Glomerular endothelial cell (primary cell): ENCODE measurements at regions not wholly inside any gene's neighbourhood (a gene's known extent, or its start where the extent isn't known, plus 50 kb on each side); places are given as distances from the start of the nearest gene placed in this dataset.

Source experiments
- DNase-seq: peaks from one replicate; pipeline ENCODE4 v3.0.0-alpha.2; 2011; ENCODE audit warnings: low read depth, low spot score; ENCODE audit errors: extremely low read depth

GRCh38 chr9:550333-550732 lies 291.2 kb upstream of the DMRT1 start:
- no peak for DNase-seq

DNA sequence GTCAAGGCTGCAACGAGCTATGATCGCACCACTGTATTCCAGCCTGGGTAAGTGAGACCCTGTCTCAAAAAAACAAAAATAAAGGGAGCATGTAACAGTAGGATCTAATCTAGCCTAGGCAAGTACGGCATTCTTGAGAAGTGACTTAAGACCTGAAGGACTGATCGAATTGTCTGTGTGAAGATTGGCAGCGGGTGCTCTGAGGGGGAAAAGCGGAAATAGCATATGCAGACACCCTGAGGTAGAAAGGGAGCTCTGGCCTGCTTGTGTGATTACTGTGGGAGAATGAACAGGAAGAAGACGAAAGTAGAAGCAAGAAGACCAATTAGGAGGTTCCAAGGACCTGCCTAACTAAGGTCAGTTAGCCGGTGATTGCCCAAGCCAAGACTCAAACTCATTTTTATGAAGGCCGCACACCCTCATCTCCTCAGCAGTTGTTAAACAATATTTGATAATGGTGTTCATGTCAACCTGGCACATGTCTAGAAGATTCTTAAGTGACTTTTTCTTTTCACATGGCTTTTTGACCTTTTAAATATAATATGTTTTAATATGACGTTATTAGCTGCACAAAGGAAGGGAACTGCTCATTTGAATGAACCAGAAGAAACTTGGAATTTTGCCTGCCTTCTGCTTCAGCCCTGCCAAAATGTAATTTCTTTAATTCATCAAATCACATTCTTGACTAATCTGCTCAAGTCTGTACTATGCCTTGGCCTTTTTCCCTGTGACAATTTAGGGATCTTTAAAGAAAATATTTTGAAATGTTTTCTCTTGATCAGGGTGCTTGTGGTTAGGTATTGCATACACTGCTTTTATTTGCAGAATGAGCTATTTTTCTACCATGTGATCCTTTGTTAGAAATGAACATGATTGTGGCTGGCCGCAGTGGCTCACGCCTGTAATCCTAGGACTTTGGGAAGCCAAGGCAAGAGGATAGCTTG lies 289.2 kb upstream of the DMRT1 start:
- no peak for DNase-seq

- no peak for DNase-seq
These were observed 286.0 kb upstream of the DMRT1 start for GRCh38 chr9:555493-555892.

- no peak for DNase-seq
These were observed 285.3 kb upstream of the DMRT1 start for GRCh38 chr9:556199-556598.

- DNase-seq = no peak
These were observed 284.8 kb upstream of the DMRT1 start for GRCh38 chr9:556675-557074.

DNA sequence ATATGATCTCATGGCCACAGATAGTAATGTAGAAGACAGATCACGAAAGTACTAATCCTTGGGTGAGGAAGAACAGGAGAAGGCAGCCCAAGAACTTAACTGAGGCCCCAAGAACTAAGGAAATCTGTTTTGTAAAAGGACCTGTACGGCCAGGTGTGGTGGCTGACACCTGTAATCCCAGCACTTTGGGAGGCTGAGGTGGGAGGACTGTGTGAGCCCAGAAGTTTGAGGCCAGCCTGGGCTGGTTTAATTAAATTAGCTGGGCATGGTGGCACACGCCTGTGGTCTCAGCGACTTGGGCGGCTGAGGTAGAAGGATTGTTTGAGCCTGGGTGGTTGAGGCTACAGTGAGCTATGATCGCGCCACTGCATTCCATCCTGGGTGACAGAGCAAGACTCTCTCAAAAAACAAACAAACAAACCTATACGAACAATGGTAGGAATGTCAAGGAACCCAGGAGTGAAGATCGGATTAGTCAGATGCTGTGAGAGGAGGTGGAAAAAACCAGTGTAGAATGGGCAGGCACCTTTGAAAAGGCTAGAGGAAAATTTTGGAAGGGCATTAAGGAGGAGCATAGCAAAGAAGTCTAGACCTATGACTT lies 283.8 kb upstream of the DMRT1 start:
- no peak for DNase-seq

DNA sequence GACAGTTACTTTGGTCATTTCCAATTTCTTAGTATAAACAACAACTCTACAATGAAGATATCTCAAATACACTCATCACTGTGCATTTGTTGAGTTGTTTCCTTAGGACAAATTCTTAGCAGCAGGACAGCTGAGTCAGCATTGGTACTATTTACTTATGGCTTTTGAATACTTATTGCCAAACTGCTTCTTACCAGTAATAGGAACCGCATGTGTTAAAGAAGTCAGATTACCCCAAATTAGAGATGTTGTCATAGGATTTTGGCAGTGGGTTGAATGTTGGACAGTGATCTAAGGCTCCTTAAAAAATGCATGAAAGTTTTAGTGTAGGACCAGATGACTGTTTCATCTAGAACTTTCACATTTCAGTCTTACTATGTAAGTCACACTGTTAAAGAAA lies 280.1 kb upstream of the DMRT1 start:
- no peak for DNase-seq

GRCh38 chr9:563200-563599 lies 278.3 kb upstream of the DMRT1 start:
- DNase-seq = no peak

DNA sequence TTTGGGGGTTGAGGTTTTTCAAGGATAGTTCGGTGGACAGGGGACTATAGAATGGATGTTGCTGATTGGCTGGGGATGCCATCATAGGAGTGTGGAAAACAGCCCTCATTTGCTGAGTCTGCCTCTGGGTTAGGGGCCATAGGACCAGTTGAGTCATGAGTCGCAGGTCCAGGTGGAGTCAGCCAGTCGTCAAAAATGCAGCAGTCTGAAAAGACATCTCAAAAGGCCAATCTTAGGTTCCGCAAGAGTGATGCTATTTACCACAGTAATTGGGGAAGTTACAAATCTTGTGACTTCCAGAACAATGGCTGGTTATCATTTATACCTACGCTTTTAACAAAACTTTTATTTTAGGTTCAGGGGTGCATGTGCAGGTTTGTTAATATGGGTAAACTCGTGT lies 276.0 kb upstream of the DMRT1 start:
- DNase-seq = no peak

GRCh38 chr9:567128-567746 lies 274.3 kb upstream of the DMRT1 start:
- DNase-seq = no peak

DNA sequence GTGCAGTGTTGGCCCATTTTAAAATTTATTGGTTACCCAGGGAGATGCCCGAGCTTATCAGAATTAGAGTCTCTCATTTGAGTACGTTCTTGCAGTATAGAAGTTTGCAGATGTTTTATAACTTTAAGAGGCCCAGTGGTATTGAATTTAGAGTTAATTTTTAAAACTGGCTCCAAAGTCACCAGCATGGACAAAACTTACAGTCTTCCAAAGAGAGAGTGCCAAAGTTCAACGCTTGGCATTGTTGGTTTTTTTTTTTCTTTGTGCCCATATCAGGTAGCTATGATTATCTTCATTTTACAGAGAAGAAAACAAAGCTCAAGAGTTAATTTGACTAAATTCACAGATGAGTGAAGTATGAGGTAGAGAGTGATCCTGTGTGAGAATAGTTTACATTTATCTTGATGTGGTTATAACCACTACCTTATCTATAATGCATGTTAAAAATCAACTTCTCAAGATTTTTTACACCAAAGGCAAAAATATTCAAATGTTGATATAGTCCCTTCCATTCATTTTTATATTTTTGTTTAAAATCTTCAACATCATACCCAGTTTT lies 273.7 kb upstream of the DMRT1 start:
- DNase-seq = no peak

DNA sequence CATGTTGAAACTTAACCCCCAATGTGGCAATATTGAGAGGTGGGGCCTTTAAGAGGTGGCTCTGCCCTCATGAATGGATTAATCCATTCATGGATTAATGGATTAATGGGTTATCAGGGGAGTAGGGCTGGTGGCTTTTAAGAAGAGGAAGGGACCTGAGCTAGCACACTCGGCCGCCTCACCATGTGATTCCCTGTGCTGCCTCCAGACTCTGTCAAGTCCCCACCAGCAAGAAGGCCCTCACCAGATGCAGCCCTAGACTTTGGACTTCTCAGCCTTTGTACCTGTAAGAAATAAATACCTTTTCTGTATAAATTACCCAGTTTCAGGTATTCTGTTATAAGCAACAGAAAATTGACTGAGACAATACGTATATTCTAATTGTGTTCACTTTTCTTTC lies 272.2 kb upstream of the DMRT1 start:
- no peak for DNase-seq

DNA sequence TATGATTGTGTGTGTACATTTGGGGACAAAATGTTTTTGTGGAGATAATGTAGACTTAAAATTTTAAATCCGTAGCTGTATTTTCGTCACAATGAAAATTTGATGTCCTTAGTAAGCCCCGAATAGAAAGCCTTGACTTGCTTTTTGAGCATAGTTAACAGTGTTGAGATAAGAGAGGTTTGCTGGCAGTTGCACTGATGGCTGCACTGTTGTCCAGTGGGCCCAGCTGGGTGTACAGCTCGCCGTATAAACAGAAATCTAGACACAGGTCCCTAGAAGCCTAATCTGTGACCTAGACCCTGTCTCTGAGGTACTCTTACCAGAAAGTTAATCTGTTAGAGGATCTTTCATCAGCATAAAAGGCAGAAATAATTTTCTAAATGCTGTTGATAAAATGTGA lies 271.3 kb upstream of the DMRT1 start:
- DNase-seq = no peak

DNA sequence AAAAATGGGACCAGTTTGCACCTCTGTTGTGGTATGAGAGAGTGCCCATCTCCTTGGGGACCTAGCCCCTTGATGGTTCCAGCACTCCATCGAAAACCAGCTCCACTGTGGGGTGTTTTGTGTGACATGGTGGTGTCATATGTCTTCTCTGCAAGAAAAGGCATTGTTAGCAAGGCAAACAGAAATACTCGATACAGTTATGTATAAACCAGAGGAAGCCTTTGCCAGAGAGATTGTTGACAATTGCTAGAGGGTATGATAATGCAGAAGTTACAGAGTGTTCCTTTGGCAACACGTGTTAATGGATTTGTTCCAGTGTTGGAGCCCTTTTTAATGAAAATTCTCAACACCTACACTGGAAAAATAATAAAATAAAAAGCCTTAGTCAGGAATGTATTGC lies 270.4 kb upstream of the DMRT1 start:
- DNase-seq = no peak

- DNase-seq = no peak
These were observed 269.8 kb upstream of the DMRT1 start for GRCh38 chr9:571741-572140.

DNA sequence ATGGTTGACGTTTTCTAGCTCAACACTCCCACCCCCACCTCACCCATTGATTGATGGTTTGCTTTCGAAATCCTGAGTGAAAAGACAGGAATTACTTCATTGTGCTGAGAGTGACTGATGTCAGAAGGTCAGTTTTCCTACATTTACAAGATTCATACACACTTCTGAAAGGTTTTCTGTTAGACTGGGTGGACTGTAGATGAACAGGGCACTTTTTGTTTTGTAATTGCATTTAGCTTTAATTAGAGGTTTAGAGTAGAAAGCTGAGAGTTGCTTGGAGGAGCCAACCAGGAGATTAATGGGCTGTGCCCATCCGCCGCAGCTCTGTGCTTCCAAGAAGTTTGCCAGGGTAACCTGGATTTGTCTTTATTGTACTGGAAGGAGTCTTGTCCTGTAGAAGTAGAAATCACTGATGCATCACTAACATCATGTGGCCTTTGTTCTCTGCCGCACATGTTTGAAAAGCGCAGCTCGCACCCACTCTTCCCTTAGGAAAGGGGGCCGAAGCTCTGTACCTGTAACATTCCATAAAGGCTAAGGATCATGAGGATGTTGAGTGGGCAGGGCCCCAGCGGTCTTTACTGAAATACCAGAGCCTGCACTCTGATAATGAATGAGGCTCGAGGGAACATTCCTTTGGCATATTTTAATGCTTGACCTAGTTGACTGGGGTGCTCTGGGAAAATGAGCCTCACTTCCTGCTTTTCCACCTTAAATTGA lies 267.6 kb upstream of the DMRT1 start:
- no peak for DNase-seq

- DNase-seq = no peak
These were observed 266.4 kb upstream of the DMRT1 start for GRCh38 chr9:575139-575538.

GRCh38 chr9:580652-581342 lies 260.7 kb upstream of the DMRT1 start:
- DNase-seq = no peak

- DNase-seq = no peak
These were observed 259.6 kb upstream of the DMRT1 start for GRCh38 chr9:581673-582497.

DNA sequence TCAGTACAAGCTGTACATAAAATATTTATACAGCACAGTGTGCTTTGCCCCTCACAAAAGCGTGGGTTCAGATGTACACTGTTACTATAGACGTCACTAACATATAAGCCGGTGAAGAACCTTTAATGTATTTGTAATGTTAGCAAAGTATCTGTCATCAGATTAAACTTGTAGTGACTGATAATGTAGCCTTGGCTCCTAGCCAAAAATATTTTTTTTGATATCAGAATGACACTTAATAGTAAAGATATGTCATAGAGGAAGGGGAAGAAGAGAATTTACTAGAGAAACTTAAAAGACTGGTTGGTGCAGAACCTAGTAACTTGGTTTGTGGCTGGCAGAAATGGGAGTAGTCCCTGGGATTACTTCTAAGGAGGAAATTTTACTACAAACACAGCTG lies 258.7 kb upstream of the DMRT1 start:
- DNase-seq = no peak
